ENCODE measurements at regions not wholly inside any gene's neighbourhood (a gene's known extent, or its start where the extent isn't known, plus 50 kb on each side); places are given as distances from the start of the nearest gene placed in this dataset.

DNA sequence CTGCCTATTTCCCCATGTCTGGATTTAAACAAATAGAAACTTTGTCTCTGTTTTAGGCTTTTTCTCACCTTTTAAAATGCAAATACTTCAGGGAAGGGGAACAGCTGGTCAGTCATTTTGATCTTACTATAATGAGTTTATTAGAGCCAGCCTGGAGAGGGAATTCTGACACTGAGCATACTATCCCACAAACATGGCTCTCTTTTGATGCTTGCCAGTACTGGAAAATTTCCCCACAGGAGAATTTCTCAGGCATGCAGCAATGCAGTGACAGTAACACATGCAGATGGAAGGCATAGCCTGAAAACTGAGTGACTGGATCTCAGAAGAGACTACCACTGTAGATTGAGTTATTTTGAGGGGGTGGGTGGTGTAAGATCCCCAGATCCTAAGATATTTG lies 974.3 kb upstream of the CELF4 start:
- Histone ChIP-seq H3K9me3 (ENCODE audit: control extremely low read depth in 1 of 5, control insufficient read depth in 4 of 5, insufficient read depth in 2 of 5, low read depth in 1 of 5, low read length in 4 of 5) (peaks cover 0 to 14% (median 10%) of the 10 kb centered on the region in 5 experiments), H3K27ac (ENCODE audit: insufficient read depth in 1 of 2, low read depth in 1 of 2, low read length in 2 of 2, poor library complexity in 1 of 2, severe bottlenecking in 2 of 2) (no peak overlapping the region), H3K27me3 (replicated peaks in 2 of 5; ENCODE audit: control insufficient read depth in 4 of 5, insufficient read depth in 5 of 5, low read length in 4 of 5) (no peaks in the 10 kb centered on the region), H3K36me3 (ENCODE audit: control insufficient read depth in 4 of 4, insufficient read depth in 4 of 4, low read length in 3 of 4) (no peaks in the 10 kb centered on the region), H3K4me1 (ENCODE audit: control extremely low read depth in 1 of 4, control insufficient read depth in 4 of 4, insufficient read depth in 4 of 4, low read length in 3 of 4) (peaks cover 0 to 6% (median 4%) of the 10 kb centered on the region in 4 experiments), H3K4me3 (ENCODE audit: control insufficient read depth in 1 of 7, extremely low read depth in 1 of 7, insufficient read depth in 4 of 7, low read depth in 2 of 7, low read length in 6 of 7) (no peak overlapping the region)
- CTCF ChIA-PET: no interaction called here
- POLR2A ChIA-PET: no interaction called here
- no peak for DNase-seq

GRCh38 chr18:38539371-38539770 lies 973.8 kb upstream of the CELF4 start:
- ChIA-PET POLR2A (no interaction called here), CTCF (no interaction called here)
- Histone ChIP-seq H3K36me3 (ENCODE audit: control insufficient read depth in 4 of 4, insufficient read depth in 4 of 4, low read length in 3 of 4) (no peaks in the 10 kb centered on the region), H3K4me3 (ENCODE audit: control insufficient read depth in 1 of 7, extremely low read depth in 1 of 7, insufficient read depth in 4 of 7, low read depth in 2 of 7, low read length in 6 of 7) (no peak overlapping the region), H3K27ac (ENCODE audit: insufficient read depth in 1 of 2, low read depth in 1 of 2, low read length in 2 of 2, poor library complexity in 1 of 2, severe bottlenecking in 2 of 2) (no peak overlapping the region), H3K4me1 (ENCODE audit: control extremely low read depth in 1 of 4, control insufficient read depth in 4 of 4, insufficient read depth in 4 of 4, low read length in 3 of 4) (peaks cover 0 to 6% (median 4%) of the 10 kb centered on the region in 4 experiments), H3K27me3 (replicated peaks in 2 of 5; ENCODE audit: control insufficient read depth in 4 of 5, insufficient read depth in 5 of 5, low read length in 4 of 5) (no peaks in the 10 kb centered on the region), H3K9me3 (ENCODE audit: control extremely low read depth in 1 of 5, control insufficient read depth in 4 of 5, insufficient read depth in 2 of 5, low read depth in 1 of 5, low read length in 4 of 5) (peaks cover 0 to 17% (median 10%) of the 10 kb centered on the region in 5 experiments)
- peak in 2 of 3 donors; percentile 5 to 19 for DNase-seq

- no peak for DNase-seq
- Histone ChIP-seq H3K27me3 (replicated peaks in 2 of 5; ENCODE audit: control insufficient read depth in 4 of 5, insufficient read depth in 5 of 5, low read length in 4 of 5) (no peaks in the 10 kb centered on the region), H3K4me3 (ENCODE audit: control insufficient read depth in 1 of 7, extremely low read depth in 1 of 7, insufficient read depth in 4 of 7, low read depth in 2 of 7, low read length in 6 of 7) (no peak overlapping the region), H3K9me3 (ENCODE audit: control extremely low read depth in 1 of 5, control insufficient read depth in 4 of 5, insufficient read depth in 2 of 5, low read depth in 1 of 5, low read length in 4 of 5) (peaks cover 0 to 39% (median 5%) of the 10 kb centered on the region in 5 experiments), H3K27ac (ENCODE audit: insufficient read depth in 1 of 2, low read depth in 1 of 2, low read length in 2 of 2, poor library complexity in 1 of 2, severe bottlenecking in 2 of 2) (no peak overlapping the region), H3K36me3 (ENCODE audit: control insufficient read depth in 4 of 4, insufficient read depth in 4 of 4, low read length in 3 of 4) (no peaks in the 10 kb centered on the region), H3K4me1 (ENCODE audit: control extremely low read depth in 1 of 4, control insufficient read depth in 4 of 4, insufficient read depth in 4 of 4, low read length in 3 of 4) (peaks cover 0 to 2% (median under 1%) of the 10 kb centered on the region in 4 experiments)
- POLR2A ChIA-PET: no interaction called here
- CTCF ChIA-PET: no interaction called here
These were observed 968.5 kb upstream of the CELF4 start for GRCh38 chr18:38534073-38534472.

DNA sequence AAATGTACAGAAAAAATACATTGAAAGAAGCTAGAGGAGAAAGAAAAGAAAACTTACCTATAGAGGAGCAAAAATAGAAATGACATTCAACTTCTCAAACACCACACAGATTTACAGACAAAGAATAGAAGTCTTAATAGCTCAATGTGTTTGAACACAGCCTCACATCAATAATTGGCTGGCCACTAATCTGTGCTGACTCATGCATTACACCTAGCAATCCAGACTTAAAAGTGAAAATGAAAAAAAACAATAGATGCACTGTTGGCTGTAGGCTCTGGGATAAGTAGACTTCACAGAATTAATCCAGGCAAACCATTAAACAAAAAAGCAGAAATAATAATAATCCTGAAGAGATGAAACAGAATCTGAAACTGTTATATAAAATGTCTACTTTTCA lies 961.3 kb upstream of the CELF4 start:
- ChIA-PET CTCF (no interaction called here), POLR2A (no interaction called here)
- H3K9me3 ChIP-seq (ENCODE audit: control extremely low read depth in 1 of 5, control insufficient read depth in 4 of 5, insufficient read depth in 2 of 5, low read depth in 1 of 5, low read length in 4 of 5): peaks cover 0 to 9% (median 0%) of the 10 kb centered on the region in 5 experiments
- peak in 2 of 3 donors; percentile 23 to 42 for DNase-seq
- no peak overlapping the region for H3K4me3 ChIP-seq (ENCODE audit: control insufficient read depth in 1 of 7, extremely low read depth in 1 of 7, insufficient read depth in 4 of 7, low read depth in 2 of 7, low read length in 6 of 7)
- no peaks in the 10 kb centered on the region for H3K27me3 ChIP-seq (replicated peaks in 2 of 5; ENCODE audit: control insufficient read depth in 4 of 5, insufficient read depth in 5 of 5, low read length in 4 of 5)
- no peak overlapping the region for H3K27ac ChIP-seq (ENCODE audit: insufficient read depth in 1 of 2, low read depth in 1 of 2, low read length in 2 of 2, poor library complexity in 1 of 2, severe bottlenecking in 2 of 2)
- H3K4me1 ChIP-seq (ENCODE audit: control extremely low read depth in 1 of 4, control insufficient read depth in 4 of 4, insufficient read depth in 4 of 4, low read length in 3 of 4): peaks cover 0 to 23% (median 19%) of the 10 kb centered on the region in 4 experiments
- H3K36me3 ChIP-seq (ENCODE audit: control insufficient read depth in 4 of 4, insufficient read depth in 4 of 4, low read length in 3 of 4): no peaks in the 10 kb centered on the region

DNA sequence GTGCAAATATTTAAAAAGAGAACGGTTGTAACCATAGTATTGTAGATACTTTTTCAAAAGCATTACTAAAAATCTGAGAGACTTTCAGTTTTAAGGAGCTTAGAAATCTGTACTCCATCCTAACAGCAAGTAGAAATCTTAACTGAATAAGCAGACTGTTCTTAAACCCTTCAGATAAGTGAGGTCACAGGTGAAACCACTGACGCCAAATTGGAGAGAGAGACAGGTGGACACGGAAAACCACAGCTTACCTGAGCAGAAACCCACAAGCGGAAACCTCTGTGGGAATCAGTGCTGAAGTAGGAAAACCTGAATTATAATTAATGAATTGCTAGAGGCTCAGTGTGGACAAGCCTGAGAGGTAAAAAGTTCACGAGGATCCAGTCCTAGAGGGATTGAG lies 959.4 kb upstream of the CELF4 start:
- Histone ChIP-seq H3K36me3 (ENCODE audit: control insufficient read depth in 4 of 4, insufficient read depth in 4 of 4, low read length in 3 of 4) (no peaks in the 10 kb centered on the region), H3K27ac (ENCODE audit: insufficient read depth in 1 of 2, low read depth in 1 of 2, low read length in 2 of 2, poor library complexity in 1 of 2, severe bottlenecking in 2 of 2) (no peak overlapping the region)
- CTCF ChIA-PET: no interaction called here

DNA sequence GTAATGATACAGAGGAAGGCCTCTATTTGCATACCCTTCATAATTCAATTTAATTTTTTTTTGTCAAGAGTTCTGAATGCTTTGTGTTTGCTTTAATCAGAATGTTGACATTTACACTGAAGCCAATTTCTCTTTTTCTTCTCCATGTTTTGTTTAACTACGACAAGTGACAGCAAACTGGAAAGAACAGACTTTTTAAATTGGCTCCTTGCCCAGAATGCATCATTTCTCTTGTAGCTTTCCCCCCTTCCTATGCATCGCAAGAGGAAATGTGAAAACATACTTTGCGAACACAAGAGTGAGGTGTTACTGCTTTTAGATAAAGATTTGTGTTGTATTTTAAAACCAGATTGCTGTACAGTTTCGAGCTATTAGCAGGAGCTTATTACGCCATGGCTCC lies 955.2 kb upstream of the CELF4 start:
- POLR2A ChIA-PET: no interaction called here
- CTCF ChIA-PET: no interaction called here
- WGBS (ENCODE audit: insufficient coverage): 71% methylated on average over 3 of the region's 5 CpGs
- H3K27ac ChIP-seq (ENCODE audit: insufficient read depth in 1 of 2, low read depth in 1 of 2, low read length in 2 of 2, poor library complexity in 1 of 2, severe bottlenecking in 2 of 2): no peak overlapping the region
- H3K36me3 ChIP-seq (ENCODE audit: control insufficient read depth in 4 of 4, insufficient read depth in 4 of 4, low read length in 3 of 4): no peaks in the 10 kb centered on the region
- no peak overlapping the region for H3K4me3 ChIP-seq (ENCODE audit: control insufficient read depth in 1 of 7, extremely low read depth in 1 of 7, insufficient read depth in 4 of 7, low read depth in 2 of 7, low read length in 6 of 7)
- peaks cover 0 to 44% (median 24%) of the 10 kb centered on the region in 4 experiments for H3K4me1 ChIP-seq (ENCODE audit: control extremely low read depth in 1 of 4, control insufficient read depth in 4 of 4, insufficient read depth in 4 of 4, low read length in 3 of 4)
- peak in 2 of 3 donors; percentile 45 to 55 for DNase-seq
- no peaks in the 10 kb centered on the region for H3K27me3 ChIP-seq (replicated peaks in 2 of 5; ENCODE audit: control insufficient read depth in 4 of 5, insufficient read depth in 5 of 5, low read length in 4 of 5)
- peaks cover 0 to 4% (median 0%) of the 10 kb centered on the region in 5 experiments for H3K9me3 ChIP-seq (ENCODE audit: control extremely low read depth in 1 of 5, control insufficient read depth in 4 of 5, insufficient read depth in 2 of 5, low read depth in 1 of 5, low read length in 4 of 5)

More for the DNA sequence above, 959.4 kb upstream of the CELF4 start:
- 75% methylated on average over 4 of the region's 5 CpGs for WGBS (ENCODE audit: insufficient coverage)
- DNase-seq: no peak
- no peak overlapping the region for H3K4me3 ChIP-seq (ENCODE audit: control insufficient read depth in 1 of 7, extremely low read depth in 1 of 7, insufficient read depth in 4 of 7, low read depth in 2 of 7, low read length in 6 of 7)
- H3K27me3 ChIP-seq (replicated peaks in 2 of 5; ENCODE audit: control insufficient read depth in 4 of 5, insufficient read depth in 5 of 5, low read length in 4 of 5): no peaks in the 10 kb centered on the region
- peaks cover 0 to 9% (median 0%) of the 10 kb centered on the region in 5 experiments for H3K9me3 ChIP-seq (ENCODE audit: control extremely low read depth in 1 of 5, control insufficient read depth in 4 of 5, insufficient read depth in 2 of 5, low read depth in 1 of 5, low read length in 4 of 5)
- H3K4me1 ChIP-seq (ENCODE audit: control extremely low read depth in 1 of 4, control insufficient read depth in 4 of 4, insufficient read depth in 4 of 4, low read length in 3 of 4): peaks cover 0 to 39% (median 24%) of the 10 kb centered on the region in 4 experiments
- POLR2A ChIA-PET: no interaction called here

DNA sequence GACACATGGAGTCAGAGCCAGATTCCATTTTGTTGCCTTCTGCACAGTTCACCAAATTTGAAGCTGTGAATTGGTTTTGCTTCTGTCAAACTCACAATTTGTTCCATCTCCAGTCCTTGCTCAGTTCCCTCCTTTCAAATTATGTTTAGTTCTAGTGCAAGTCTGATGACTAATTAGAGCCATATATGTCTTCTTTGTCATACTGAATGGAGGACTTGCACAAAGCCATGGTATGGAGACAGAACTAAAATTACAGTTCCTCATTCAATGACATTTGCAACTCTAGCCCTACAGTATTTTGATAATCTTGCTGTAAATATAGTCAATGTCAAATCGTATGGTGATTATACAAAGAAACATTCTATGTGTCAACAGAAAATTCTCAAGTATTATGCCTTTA lies 936.9 kb upstream of the CELF4 start:
- POLR2A ChIA-PET: no interaction called here
- Histone ChIP-seq H3K27ac (ENCODE audit: insufficient read depth in 1 of 2, low read depth in 1 of 2, low read length in 2 of 2, poor library complexity in 1 of 2, severe bottlenecking in 2 of 2) (no peak overlapping the region), H3K9me3 (ENCODE audit: control extremely low read depth in 1 of 5, control insufficient read depth in 4 of 5, insufficient read depth in 2 of 5, low read depth in 1 of 5, low read length in 4 of 5) (peaks cover 0 to 5% (median 0%) of the 10 kb centered on the region in 5 experiments), H3K36me3 (ENCODE audit: control insufficient read depth in 4 of 4, insufficient read depth in 4 of 4, low read length in 3 of 4) (no peaks in the 10 kb centered on the region), H3K27me3 (replicated peaks in 2 of 5; ENCODE audit: control insufficient read depth in 4 of 5, insufficient read depth in 5 of 5, low read length in 4 of 5) (no peaks in the 10 kb centered on the region), H3K4me3 (ENCODE audit: control insufficient read depth in 1 of 7, extremely low read depth in 1 of 7, insufficient read depth in 4 of 7, low read depth in 2 of 7, low read length in 6 of 7) (no peak overlapping the region), H3K4me1 (ENCODE audit: control extremely low read depth in 1 of 4, control insufficient read depth in 4 of 4, insufficient read depth in 4 of 4, low read length in 3 of 4) (no peaks in the 10 kb centered on the region)
- DNase-seq: no peak
- WGBS (ENCODE audit: insufficient coverage): no CpG with 5 or more reads among the region's 1 CpG
- CTCF ChIA-PET: no interaction called here
